ENCODE measurements at regions not wholly inside any gene's neighbourhood (a gene's known extent, or its start where the extent isn't known, plus 50 kb on each side); places are given as distances from the start of the nearest gene placed in this dataset.

DNA sequence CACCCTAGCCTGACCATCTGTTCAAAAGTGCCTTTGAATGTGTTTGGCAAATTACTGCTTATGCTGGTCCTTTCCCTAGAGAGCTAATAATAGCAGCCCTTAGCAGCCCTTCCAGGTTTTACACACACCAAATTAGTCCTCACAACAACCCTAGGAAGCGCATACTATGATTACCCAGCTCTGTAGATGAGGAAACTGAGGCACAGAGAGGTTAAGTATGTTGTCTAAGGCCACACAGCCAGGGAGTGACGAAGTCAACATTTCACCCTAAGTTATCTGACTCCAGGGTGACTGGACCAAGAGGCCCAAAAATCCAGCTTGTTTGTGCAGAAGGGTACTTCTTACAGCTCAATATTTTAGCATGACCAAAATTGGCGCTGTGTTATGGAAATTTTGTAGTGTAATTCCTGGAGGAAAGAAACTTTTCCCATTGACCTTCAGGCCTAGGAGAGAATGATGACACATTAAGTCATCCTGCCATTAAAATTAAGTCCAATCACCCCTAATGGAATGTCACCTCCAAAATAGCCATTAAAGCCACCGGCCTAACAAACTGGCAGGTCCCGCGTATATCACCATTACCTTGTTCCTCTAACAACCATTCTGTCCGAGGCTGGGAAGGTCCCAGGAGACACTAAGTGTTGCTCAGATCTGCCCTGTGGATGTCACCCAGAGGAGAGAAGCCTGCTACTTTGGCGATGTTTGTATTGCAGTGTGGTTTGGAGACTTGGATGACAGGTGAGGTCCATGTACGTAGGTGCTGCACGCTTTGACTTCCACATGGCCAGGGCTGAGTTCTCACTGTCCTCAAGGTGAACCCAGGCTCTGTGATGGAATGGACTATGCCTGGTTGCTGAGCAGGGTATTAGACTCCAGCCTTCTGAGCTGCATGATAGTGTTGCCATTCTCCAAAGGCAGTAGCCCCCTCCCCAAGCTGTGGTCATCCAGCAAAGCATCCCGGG, 258.3 kb downstream of the TOMM20 start:
- no peak for TF ChIP-seq CTCF (IDR thresholded peaks at IDR 0.05; ENCODE audit: low read depth, low read length, missing control alignments)
- DNase-seq (ENCODE audit: low read depth): no peak
- H3K4me3 ChIP-seq (ENCODE audit: low read depth, low read length): no peak overlapping the region

GRCh38 chr1:234869182-234870019, 259.2 kb downstream of the TOMM20 start:
- no peak for DNase-seq (ENCODE audit: low read depth)
- TF ChIP-seq CTCF (IDR thresholded peaks at IDR 0.05; ENCODE audit: low read depth, low read length, missing control alignments): no peak
- no peak overlapping the region for H3K4me3 ChIP-seq (ENCODE audit: low read depth, low read length)

- no peak for TF ChIP-seq CTCF (IDR thresholded peaks at IDR 0.05; ENCODE audit: low read depth, low read length, missing control alignments)
- no peak overlapping the region for H3K4me3 ChIP-seq (ENCODE audit: low read depth, low read length)
Measured at GRCh38 chr1:234868296-234869147, 258.5 kb upstream of the IRF2BP2 start.

DNA sequence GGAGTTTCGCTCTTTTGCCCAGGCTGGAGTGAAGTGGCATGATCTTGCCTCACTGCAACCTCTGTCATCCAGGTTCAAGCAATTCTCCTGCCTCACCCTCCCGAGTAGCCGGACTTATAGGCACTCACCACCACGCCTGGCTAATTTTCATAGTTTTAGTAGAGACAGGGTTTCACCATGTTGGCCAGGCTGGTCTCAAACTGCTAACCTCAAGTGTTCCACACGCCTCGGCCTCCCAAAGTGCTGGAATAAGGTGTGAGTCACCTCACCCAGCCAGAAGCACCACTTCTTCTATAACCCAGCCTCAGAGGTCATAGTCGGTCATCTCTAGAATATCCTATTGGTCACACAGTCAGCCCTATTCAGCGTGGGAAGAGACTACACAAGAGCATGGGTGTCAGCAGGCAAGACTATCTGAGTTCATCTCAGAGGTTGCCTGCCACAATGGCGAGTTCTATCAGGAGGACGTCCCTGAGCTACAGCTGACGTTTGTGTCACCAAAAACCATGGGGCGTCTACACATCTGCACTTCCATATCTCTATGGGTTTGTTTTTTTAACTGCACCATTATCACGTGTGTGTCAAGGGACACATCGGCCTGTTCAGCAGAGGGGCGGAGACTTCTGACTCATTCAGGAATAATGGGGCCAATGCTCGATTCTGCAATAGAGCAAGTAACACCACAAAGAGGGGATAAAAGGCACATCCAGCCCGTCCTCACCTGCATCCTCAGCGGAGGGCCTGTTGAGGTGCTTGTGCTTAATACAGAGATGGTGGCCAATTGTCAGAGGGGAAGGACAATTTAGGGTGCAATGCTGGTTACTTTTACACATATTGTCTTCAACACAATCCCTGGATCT, 256.3 kb upstream of the IRF2BP2 start:
- TF ChIP-seq CTCF (IDR thresholded peaks at IDR 0.05; ENCODE audit: low read depth, low read length, missing control alignments): no peak
- no peak for DNase-seq (ENCODE audit: low read depth)
- no peak overlapping the region for H3K4me3 ChIP-seq (ENCODE audit: low read depth, low read length)

More at GRCh38 chr1:234868296-234869147, 258.5 kb upstream of the IRF2BP2 start:
- DNase-seq (ENCODE audit: low read depth): no peak

- H3K4me3 ChIP-seq (ENCODE audit: low read depth, low read length): no peak overlapping the region
- DNase-seq (ENCODE audit: low read depth): no peak
- TF ChIP-seq CTCF (IDR thresholded peaks at IDR 0.05; ENCODE audit: low read depth, low read length, missing control alignments): no peak
Measured at GRCh38 chr1:234865171-234866006, 255.4 kb upstream of the IRF2BP2 start.

Data from GM12864 (cell line).